HL-60 (cell line): ENCODE measurements at regions not wholly inside any gene's neighbourhood (a gene's known extent, or its start where the extent isn't known, plus 50 kb on each side); places are given as distances from the start of the nearest gene placed in this dataset.

Experiments
- DNase-seq, 2 experiments: peaks; one replicate each; pipeline ENCODE4 v3.0.0-alpha.2; 2010 to 2020; ENCODE audit warnings: low read depth in 1 of 2, low spot score in 1 of 2
- H3K27ac ChIP-seq: fragments of 250-450 bp; sonication (Bioruptor Pico); replicated peaks from 2 replicates; pipeline ENCODE4 v1.5.1; 2020; ENCODE audit warnings: mild to moderate bottlenecking, moderate library complexity
- H3K27me3 ChIP-seq: fragments of 250-450 bp; sonication (Bioruptor Pico); 2 replicates; pipeline ENCODE4 v1.5.1; 2021; ENCODE audit warnings: mild to moderate bottlenecking, moderate library complexity; ENCODE audit not compliant: insufficient read depth, poor library complexity, severe bottlenecking
- H3K4me3 ChIP-seq: replicated peaks from 2 replicates; pipeline ENCODE4 v1.5.1; 2011; ENCODE audit warnings: mild to moderate bottlenecking, control low read depth, low read length; ENCODE audit not compliant: insufficient read depth
- CTCF ChIP-seq: IDR thresholded peaks from one replicate; pipeline ENCODE4 v1.5.1; 2011; ENCODE audit warnings: low read length, control low read depth, inconsistent platforms; ENCODE audit not compliant: insufficient read depth
- GABPA ChIP-seq: IDR thresholded peaks from 2 replicates; pipeline ENCODE4 v1.6.1; 2012; ENCODE audit warnings: low read depth
- POLR2AphosphoS5 ChIP-seq: IDR thresholded peaks from 2 replicates; pipeline ENCODE4 v1.6.1; 2012; ENCODE audit warnings: low read depth
- REST ChIP-seq: IDR thresholded peaks from 2 replicates; pipeline ENCODE4 v1.6.1; 2012; ENCODE audit warnings: low read depth; ENCODE audit not compliant: insufficient replicate concordance
- SPI1 ChIP-seq: IDR thresholded peaks from 2 replicates; pipeline ENCODE4 v1.6.1; 2012; ENCODE audit warnings: low read depth, mild to moderate bottlenecking, borderline replicate concordance

- H3K27ac ChIP-seq, result no peak overlapping the region
- TF ChIP-seq POLR2AphosphoS5, result no peak
- TF ChIP-seq REST, result no peak
- TF ChIP-seq GABPA, result no peak
- TF ChIP-seq CTCF, result no peak
- TF ChIP-seq SPI1, result no peak
- H3K27me3 ChIP-seq, result no peaks in the 10 kb centered on the region
- no peak overlapping the region for H3K4me3 ChIP-seq
- DNase-seq, result no peak
Observed at GRCh38 chr4:160685729-160686128, 1478.1 kb downstream of the FSTL5 start.

GRCh38 chr4:160701671-160702070 lies 1462.1 kb downstream of the FSTL5 start:
- DNase-seq, result no peak
- Histone ChIP-seq H3K27ac (no peak overlapping the region), H3K4me3 (no peak overlapping the region), H3K27me3 (no peaks in the 10 kb centered on the region)
- TF ChIP-seq POLR2AphosphoS5 (no peak), REST (no peak), SPI1 (no peak), GABPA (no peak), CTCF (no peak)

- DNase-seq, result no peak
- no peaks in the 10 kb centered on the region for H3K27me3 ChIP-seq
- H3K27ac ChIP-seq, result no peak overlapping the region
- no peak overlapping the region for H3K4me3 ChIP-seq
- TF ChIP-seq CTCF (no peak), POLR2AphosphoS5 (no peak), SPI1 (no peak), GABPA (no peak), REST (no peak)
Observed at GRCh38 chr4:160709026-160709425, 1454.8 kb downstream of the FSTL5 start.
